Esophagus muscularis mucosa (tissue), 4 donors: ENCODE measurements at regions not wholly inside any gene's neighbourhood (a gene's known extent, or its start where the extent isn't known, plus 50 kb on each side); places are given as distances from the start of the nearest gene placed in this dataset.

Experiments
- DNase-seq: peaks from one replicate; pipeline ENCODE4 v3.0.0-alpha.2; 2017; ENCODE audit errors: extremely low spot score
- H3K27ac ChIP-seq, 4 donors: fragments of 200-600 bp; sonication (generic); replicated peaks in 1 of 4; 1 replicate in 3 of 4; 2 replicates in 1 of 4; pipeline ENCODE4 v1.5.1; 2016 to 2019; ENCODE audit warnings: mild to moderate bottlenecking in 1 of 4
- H3K27me3 ChIP-seq, 4 donors: fragments of 200-600 bp; sonication (generic); one replicate each; pipeline versions ENCODE4 v1.5.1 to v1.6.0; 2016 to 2019
- H3K36me3 ChIP-seq, 4 donors: fragments of 200-600 bp; sonication (generic); one replicate each; pipeline ENCODE4 v1.5.1; 2016 to 2019
- H3K4me1 ChIP-seq, 4 donors: fragments of 200-600 bp; sonication (generic); one replicate each; pipeline ENCODE4 v1.5.1; 2016 to 2019
- H3K4me3 ChIP-seq, 4 donors: fragments of 200-600 bp; sonication (generic); 1 replicate in 2 of 4; 2 replicates in 2 of 4; pipeline ENCODE4 v1.5.1; 2016 to 2019; ENCODE audit warnings: mild to moderate bottlenecking in 4 of 4, moderate library complexity in 1 of 4
- H3K9me3 ChIP-seq, 4 donors: fragments of 200-600 bp; sonication (generic); 1 replicate in 3 of 4; 2 replicates in 1 of 4; pipeline ENCODE4 v1.5.1; 2016 to 2019
- CTCF ChIP-seq, 3 experiments: fragments of 200-600 bp in 2 of 3; fragments of 450-650 bp in 1 of 3; sonication (generic) in 2 of 3; IDR thresholded peaks; one replicate each; pipeline ENCODE4 v1.5.1; 2017 to 2019; ENCODE audit warnings: antibody characterized with exemption in 3 of 3, mild to moderate bottlenecking in 2 of 3, moderate library complexity in 1 of 3
- EP300 ChIP-seq: sonication (generic); formaldehyde crosslinking; IDR thresholded peaks from one replicate; pipeline ENCODE4 v1.6.1; 2017; ENCODE audit warnings: antibody characterized with exemption
- POLR2A ChIP-seq: fragments of 450-650 bp; IDR thresholded peaks from one replicate; pipeline ENCODE4 v1.6.1; 2017; ENCODE audit warnings: antibody characterized with exemption, moderate library complexity, mild to moderate bottlenecking, low read depth
- POLR2AphosphoS5 ChIP-seq, 2 donors: sonication (generic); formaldehyde crosslinking; IDR thresholded peaks; one replicate each; pipeline ENCODE4 v1.6.1; 2017; ENCODE audit warnings: antibody characterized with exemption in 2 of 2
- WGBS: methylation state at CpG from one replicate; pipeline ENCODE4 v1.1.5; 2018; 5-methylcytosine and 5-hydroxymethylcytosine counted together
- intact Hi-C: fragments of 100-400 bp; cut with DNase I; formaldehyde crosslinking; loops from one replicate; pipeline ENCODE4 v1.15.1; 2023

- no peak overlapping the region for H3K27ac ChIP-seq
- H3K36me3 ChIP-seq: no peaks in the 10 kb centered on the region
- intact Hi-C loops: no loop called here
- no peak for DNase-seq
- no peaks in the 10 kb centered on the region for H3K9me3 ChIP-seq
- TF ChIP-seq POLR2AphosphoS5 (IDR thresholded peaks at IDR 0.05) (no peak), EP300 (no peak), CTCF (IDR thresholded peaks at IDR 0.05) (no peak), POLR2A (no peak)
- no peaks in the 10 kb centered on the region for H3K4me1 ChIP-seq
- no peaks in the 10 kb centered on the region for H3K27me3 ChIP-seq
- H3K4me3 ChIP-seq: no peak overlapping the region
- WGBS: 82% methylated on average over 7 of the region's 7 CpGs
Observed at GRCh38 chr16:63690267-63690666, 1431.6 kb downstream of the CDH11 start.

GRCh38 chr16:63689068-63689467 is 1432.8 kb downstream of the CDH11 start:
- DNase-seq: no peak
- WGBS: 90% methylated on average over 4 of the region's 4 CpGs
- no peak overlapping the region for H3K4me3 ChIP-seq
- TF ChIP-seq CTCF (IDR thresholded peaks at IDR 0.05) (no peak), POLR2AphosphoS5 (IDR thresholded peaks at IDR 0.05) (no peak), POLR2A (no peak), EP300 (no peak)
- H3K4me1 ChIP-seq: no peaks in the 10 kb centered on the region
- H3K27me3 ChIP-seq: no peaks in the 10 kb centered on the region
- intact Hi-C loops: no loop called here
- H3K27ac ChIP-seq: no peak overlapping the region
- no peaks in the 10 kb centered on the region for H3K36me3 ChIP-seq
- H3K9me3 ChIP-seq: no peaks in the 10 kb centered on the region

- no peak for TF ChIP-seq CTCF (IDR thresholded peaks at IDR 0.05)
- no peak for TF ChIP-seq POLR2AphosphoS5 (IDR thresholded peaks at IDR 0.05)
- no peak for TF ChIP-seq EP300
- Histone ChIP-seq H3K9me3 (no peaks in the 10 kb centered on the region), H3K27ac (no peak overlapping the region), H3K27me3 (no peaks in the 10 kb centered on the region), H3K36me3 (no peaks in the 10 kb centered on the region), H3K4me1 (no peaks in the 10 kb centered on the region), H3K4me3 (no peak overlapping the region)
- 83% methylated on average over 8 of the region's 8 CpGs for WGBS
- no peak for DNase-seq
- intact Hi-C loops: no loop called here
Observed at GRCh38 chr16:63684149-63685101, 1437.4 kb downstream of the CDH11 start.

- Histone ChIP-seq H3K27ac (no peak overlapping the region), H3K36me3 (no peaks in the 10 kb centered on the region), H3K9me3 (no peaks in the 10 kb centered on the region), H3K27me3 (no peaks in the 10 kb centered on the region), H3K4me1 (no peaks in the 10 kb centered on the region), H3K4me3 (no peak overlapping the region)
- 78% methylated on average over 3 of the region's 3 CpGs for WGBS
- no peak for DNase-seq
- TF ChIP-seq CTCF (IDR thresholded peaks at IDR 0.05) (no peak), POLR2AphosphoS5 (IDR thresholded peaks at IDR 0.05) (no peak), POLR2A (no peak), EP300 (no peak)
- intact Hi-C loops: no loop called here
Observed at GRCh38 chr16:63682844-63683243, 1439.0 kb downstream of the CDH11 start.

- H3K27me3 ChIP-seq: no peaks in the 10 kb centered on the region
- TF ChIP-seq POLR2A (no peak), CTCF (IDR thresholded peaks at IDR 0.05) (no peak), POLR2AphosphoS5 (IDR thresholded peaks at IDR 0.05) (no peak), EP300 (no peak)
- intact Hi-C loops: no loop called here
- H3K9me3 ChIP-seq: no peaks in the 10 kb centered on the region
- H3K36me3 ChIP-seq: no peaks in the 10 kb centered on the region
- DNase-seq: no peak
- H3K4me1 ChIP-seq: no peaks in the 10 kb centered on the region
- WGBS: 54% methylated on average over 2 of the region's 2 CpGs
- H3K27ac ChIP-seq: no peak overlapping the region
- H3K4me3 ChIP-seq: no peak overlapping the region
Observed at GRCh38 chr16:63672493-63672892, 1449.4 kb downstream of the CDH11 start.
